ENCODE measurements at regions not wholly inside any gene's neighbourhood (a gene's known extent, or its start where the extent isn't known, plus 50 kb on each side); places are given as distances from the start of the nearest gene placed in this dataset.

- no peaks in the 10 kb centered on the region for H3K36me3 Mint-ChIP-seq (ENCODE audit: low read depth)
- CTCF ChIA-PET = no interaction called here
- H3K4me3 Mint-ChIP-seq = no peak overlapping the region
- H3K9me3 Mint-ChIP-seq = peaks cover 6% of the 10 kb centered on the region
- no peaks in the 10 kb centered on the region for H3K4me1 Mint-ChIP-seq (ENCODE audit: low read depth)
- H3K27me3 Mint-ChIP-seq (ENCODE audit: low read depth) = no peaks in the 10 kb centered on the region
- intact Hi-C loops (cut with micrococcal nuclease) = no loop called here
- DNase-seq = no peak
- no peak overlapping the region for H3K27ac Mint-ChIP-seq
Observed at GRCh38 chr20:55730321-55730720, 275.0 kb downstream of the CBLN4 start.

- Mint-ChIP-seq H3K36me3 (ENCODE audit: low read depth) (no peaks in the 10 kb centered on the region), H3K4me3 (no peak overlapping the region), H3K9me3 (peaks cover 8% of the 10 kb centered on the region), H3K27me3 (ENCODE audit: low read depth) (no peaks in the 10 kb centered on the region), H3K4me1 (ENCODE audit: low read depth) (no peaks in the 10 kb centered on the region), H3K27ac (no peak overlapping the region)
- CTCF ChIA-PET = interaction anchor here (0.6 kb wide), 1 partner anchor 123 kb away, joined by 3 read pairs; no protein-coding TSS in a partner anchor
- no peak for DNase-seq
- intact Hi-C loops (cut with micrococcal nuclease) = no loop called here
Observed at GRCh38 chr20:55714736-55715135, 290.6 kb downstream of the CBLN4 start.

- intact Hi-C loops (cut with micrococcal nuclease) = no loop called here
- H3K36me3 Mint-ChIP-seq (ENCODE audit: low read depth) = no peaks in the 10 kb centered on the region
- no peaks in the 10 kb centered on the region for H3K4me1 Mint-ChIP-seq (ENCODE audit: low read depth)
- no peak for DNase-seq
- H3K27ac Mint-ChIP-seq = no peak overlapping the region
- no peaks in the 10 kb centered on the region for H3K27me3 Mint-ChIP-seq (ENCODE audit: low read depth)
- CTCF ChIA-PET = interaction anchor here (0.7 kb wide), 1 partner anchor 835 kb away, joined by 3 read pairs; no protein-coding TSS in a partner anchor
- peaks cover 11% of the 10 kb centered on the region for H3K9me3 Mint-ChIP-seq
- H3K4me3 Mint-ChIP-seq = no peak overlapping the region
Observed at GRCh38 chr20:55714082-55714481, 291.2 kb downstream of the CBLN4 start.

- intact Hi-C loops (cut with micrococcal nuclease) = no loop called here
- CTCF ChIA-PET = no interaction called here
- Mint-ChIP-seq H3K27ac (no peak overlapping the region), H3K27me3 (ENCODE audit: low read depth) (no peaks in the 10 kb centered on the region), H3K4me1 (ENCODE audit: low read depth) (no peaks in the 10 kb centered on the region), H3K4me3 (no peak overlapping the region), H3K36me3 (ENCODE audit: low read depth) (no peaks in the 10 kb centered on the region), H3K9me3 (peaks cover 5% of the 10 kb centered on the region)
- DNase-seq = no peak
Observed at GRCh38 chr20:55704458-55704857, 300.9 kb downstream of the CBLN4 start.

- no peaks in the 10 kb centered on the region for H3K36me3 Mint-ChIP-seq (ENCODE audit: low read depth)
Observed at GRCh38 chr20:55701467-55701866, 303.9 kb downstream of the CBLN4 start.

GRCh38 chr20:55696520-55696919 lies 308.8 kb downstream of the CBLN4 start:
- Mint-ChIP-seq H3K4me3 (no peak overlapping the region), H3K9me3 (peaks cover 5% of the 10 kb centered on the region), H3K4me1 (ENCODE audit: low read depth) (no peaks in the 10 kb centered on the region), H3K36me3 (ENCODE audit: low read depth) (no peaks in the 10 kb centered on the region), H3K27ac (no peak overlapping the region), H3K27me3 (ENCODE audit: low read depth) (no peaks in the 10 kb centered on the region)
- CTCF ChIA-PET = no interaction called here
- no peak for DNase-seq
- intact Hi-C loops (cut with micrococcal nuclease) = no loop called here

More at GRCh38 chr20:55701467-55701866, 303.9 kb downstream of the CBLN4 start:
- intact Hi-C loops (cut with micrococcal nuclease) = no loop called here
- CTCF ChIA-PET = no interaction called here
- Mint-ChIP-seq H3K4me1 (ENCODE audit: low read depth) (no peaks in the 10 kb centered on the region), H3K4me3 (no peak overlapping the region), H3K27ac (no peak overlapping the region), H3K27me3 (ENCODE audit: low read depth) (no peaks in the 10 kb centered on the region), H3K9me3 (peaks cover 5% of the 10 kb centered on the region)
- no peak for DNase-seq

GRCh38 chr20:55693641-55694040 lies 311.7 kb downstream of the CBLN4 start:
- Mint-ChIP-seq H3K27me3 (ENCODE audit: low read depth) (no peaks in the 10 kb centered on the region), H3K27ac (no peak overlapping the region), H3K36me3 (ENCODE audit: low read depth) (no peaks in the 10 kb centered on the region), H3K4me1 (ENCODE audit: low read depth) (no peaks in the 10 kb centered on the region), H3K9me3 (peaks cover under 1% of the 10 kb centered on the region), H3K4me3 (no peak overlapping the region)
- CTCF ChIA-PET = no interaction called here
- intact Hi-C loops (cut with micrococcal nuclease) = no loop called here
- no peak for DNase-seq

- Mint-ChIP-seq H3K4me3 (no peak overlapping the region), H3K36me3 (ENCODE audit: low read depth) (no peaks in the 10 kb centered on the region), H3K9me3 (no peaks in the 10 kb centered on the region), H3K4me1 (ENCODE audit: low read depth) (no peaks in the 10 kb centered on the region), H3K27ac (no peak overlapping the region), H3K27me3 (ENCODE audit: low read depth) (no peaks in the 10 kb centered on the region)
- CTCF ChIA-PET = no interaction called here
- intact Hi-C loops (cut with micrococcal nuclease) = no loop called here
- DNase-seq = no peak
Observed at GRCh38 chr20:55685841-55686240, 319.5 kb downstream of the CBLN4 start.

- intact Hi-C loops (cut with micrococcal nuclease) = no loop called here
- no peak for DNase-seq
- Mint-ChIP-seq H3K4me1 (ENCODE audit: low read depth) (no peaks in the 10 kb centered on the region), H3K36me3 (ENCODE audit: low read depth) (no peaks in the 10 kb centered on the region), H3K4me3 (no peak overlapping the region), H3K27ac (no peak overlapping the region), H3K27me3 (ENCODE audit: low read depth) (no peaks in the 10 kb centered on the region), H3K9me3 (no peaks in the 10 kb centered on the region)
- CTCF ChIA-PET = no interaction called here
Observed at GRCh38 chr20:55685425-55685824, 319.9 kb downstream of the CBLN4 start.

- Mint-ChIP-seq H3K4me3 (no peak overlapping the region), H3K27ac (no peak overlapping the region), H3K4me1 (ENCODE audit: low read depth) (no peaks in the 10 kb centered on the region), H3K27me3 (ENCODE audit: low read depth) (no peaks in the 10 kb centered on the region), H3K36me3 (ENCODE audit: low read depth) (no peaks in the 10 kb centered on the region), H3K9me3 (no peaks in the 10 kb centered on the region)
- CTCF ChIA-PET = no interaction called here
- DNase-seq = no peak
- intact Hi-C loops (cut with micrococcal nuclease) = no loop called here
Observed at GRCh38 chr20:55684578-55684977, 320.7 kb downstream of the CBLN4 start.

- Mint-ChIP-seq H3K27ac (no peak overlapping the region), H3K4me1 (ENCODE audit: low read depth) (no peaks in the 10 kb centered on the region), H3K4me3 (no peak overlapping the region), H3K36me3 (ENCODE audit: low read depth) (no peaks in the 10 kb centered on the region), H3K27me3 (ENCODE audit: low read depth) (no peaks in the 10 kb centered on the region), H3K9me3 (no peaks in the 10 kb centered on the region)
- CTCF ChIA-PET = no interaction called here
- intact Hi-C loops (cut with micrococcal nuclease) = no loop called here
- DNase-seq = no peak
Observed at GRCh38 chr20:55678970-55679667, 326.2 kb downstream of the CBLN4 start.

- peaks cover 1% of the 10 kb centered on the region for H3K9me3 Mint-ChIP-seq
- H3K27me3 Mint-ChIP-seq (ENCODE audit: low read depth) = no peaks in the 10 kb centered on the region
- H3K27ac Mint-ChIP-seq = no peak overlapping the region
- no peaks in the 10 kb centered on the region for H3K4me1 Mint-ChIP-seq (ENCODE audit: low read depth)
- intact Hi-C loops (cut with micrococcal nuclease) = no loop called here
- H3K4me3 Mint-ChIP-seq = no peak overlapping the region
- no peaks in the 10 kb centered on the region for H3K36me3 Mint-ChIP-seq (ENCODE audit: low read depth)
- no peak for DNase-seq
- CTCF ChIA-PET = no interaction called here
Observed at GRCh38 chr20:55678126-55678525, 327.2 kb downstream of the CBLN4 start.

- Mint-ChIP-seq H3K27me3 (ENCODE audit: low read depth) (no peaks in the 10 kb centered on the region), H3K27ac (no peak overlapping the region), H3K4me1 (ENCODE audit: low read depth) (no peaks in the 10 kb centered on the region), H3K36me3 (ENCODE audit: low read depth) (no peaks in the 10 kb centered on the region), H3K4me3 (no peak overlapping the region), H3K9me3 (peaks cover 1% of the 10 kb centered on the region)
- CTCF ChIA-PET = no interaction called here
- intact Hi-C loops (cut with micrococcal nuclease) = no loop called here
- no peak for DNase-seq
Observed at GRCh38 chr20:55677011-55677410, 328.3 kb downstream of the CBLN4 start.
